Liver (tissue), 8 donors: ENCODE measurements at regions not wholly inside any gene's neighbourhood (a gene's known extent, or its start where the extent isn't known, plus 50 kb on each side); places are given as distances from the start of the nearest gene placed in this dataset.
A peak's percentile ranks its signal among the peaks of the same experiment; 100 is the strongest.

Source experiments
- DNase-seq: peaks from one replicate; pipeline ENCODE4 v3.0.0-alpha.2; 2017; ENCODE audit warnings: low spot score
- H3K27ac ChIP-seq, 2 donors: one replicate each; pipeline ENCODE4 v1.7.0; 2013; ENCODE audit warnings: inconsistent platforms in 2 of 2, low read length in 2 of 2, control low read depth in 1 of 2, low read depth in 1 of 2, mild to moderate bottlenecking in 1 of 2
- H3K27me3 ChIP-seq, 4 donors: one replicate each; pipeline versions ENCODE4 v1.6.1 to v1.7.0; 2013; ENCODE audit warnings: low read length in 3 of 4, inconsistent platforms in 1 of 4, mild to moderate bottlenecking in 1 of 4, moderate library complexity in 1 of 4; ENCODE audit not compliant: control insufficient read depth in 4 of 4, insufficient read depth in 4 of 4
- H3K36me3 ChIP-seq, 4 donors: one replicate each; pipeline versions ENCODE4 v1.6.1 to v1.7.0; 2013; ENCODE audit warnings: low read length in 3 of 4, mild to moderate bottlenecking in 3 of 4, low read depth in 1 of 4, moderate library complexity in 1 of 4; ENCODE audit not compliant: control insufficient read depth in 4 of 4, insufficient read depth in 3 of 4
- H3K4me1 ChIP-seq, 4 donors: one replicate each; pipeline versions ENCODE4 v1.6.1 to v1.7.0; 2013; ENCODE audit warnings: low read length in 3 of 4, mild to moderate bottlenecking in 3 of 4, moderate library complexity in 1 of 4; ENCODE audit not compliant: control insufficient read depth in 4 of 4, insufficient read depth in 4 of 4
- H3K4me3 ChIP-seq, 3 donors: one replicate each; pipeline versions ENCODE4 v1.6.1 to v1.7.0; 2013; ENCODE audit warnings: low read length in 3 of 3, control low read depth in 1 of 3, low read depth in 1 of 3, mild to moderate bottlenecking in 1 of 3
- H3K9ac ChIP-seq, 2 donors: one replicate each; pipeline ENCODE4 v1.7.0; 2013; ENCODE audit warnings: low read length in 2 of 2, mild to moderate bottlenecking in 2 of 2, moderate library complexity in 2 of 2, control low read depth in 1 of 2, low read depth in 1 of 2
- H3K9me3 ChIP-seq, 4 donors: one replicate each; pipeline versions ENCODE4 v1.6.1 to v1.7.0; 2013; ENCODE audit warnings: low read length in 3 of 4; ENCODE audit not compliant: control insufficient read depth in 4 of 4
- ATF3 ChIP-seq: IDR thresholded peaks from 2 replicates; pipeline ENCODE4 v1.6.1; 2016; ENCODE audit warnings: antibody characterized with exemption
- EGR1 ChIP-seq, 2 donors: IDR thresholded peaks; 2 replicates each; pipeline ENCODE4 v1.6.1; 2016 to 2018; ENCODE audit warnings: antibody characterized with exemption in 2 of 2, low read depth in 2 of 2
- FOXA1 ChIP-seq: IDR thresholded peaks from 2 replicates; pipeline ENCODE4 v1.6.1; 2016; ENCODE audit warnings: antibody characterized with exemption
- FOXA2 ChIP-seq: IDR thresholded peaks from 2 replicates; pipeline ENCODE4 v1.6.1; 2016; ENCODE audit warnings: antibody characterized with exemption
- GABPA ChIP-seq, 2 donors: IDR thresholded peaks in 1 of 2; conservative IDR thresholded peaks in 1 of 2; 2 replicates each; pipeline ENCODE4 v1.6.1; 2016; ENCODE audit warnings: antibody characterized with exemption in 2 of 2, mild to moderate bottlenecking in 1 of 2, moderate library complexity in 1 of 2
- HNF4A ChIP-seq, 2 donors: conservative IDR thresholded peaks; 2 replicates each; pipeline ENCODE4 v1.6.1; 2016; ENCODE audit warnings: antibody characterized with exemption in 2 of 2, mild to moderate bottlenecking in 2 of 2
- HNF4G ChIP-seq: IDR thresholded peaks from 2 replicates; pipeline ENCODE4 v1.6.1; 2016; ENCODE audit warnings: antibody characterized with exemption
- JUND ChIP-seq, 2 donors: IDR thresholded peaks; 2 replicates each; pipeline ENCODE4 v1.6.1; 2016; ENCODE audit warnings: antibody characterized with exemption in 2 of 2
- MAX ChIP-seq: IDR thresholded peaks from 2 replicates; pipeline ENCODE4 v1.6.1; 2016; ENCODE audit warnings: antibody characterized with exemption
- NR2F2 ChIP-seq: IDR thresholded peaks from 2 replicates; pipeline ENCODE4 v1.6.1; 2016; ENCODE audit warnings: antibody characterized with exemption
- RAD21 ChIP-seq, 2 donors: IDR thresholded peaks; 2 replicates each; pipeline ENCODE4 v1.6.1; 2016; ENCODE audit warnings: antibody characterized with exemption in 2 of 2, mild to moderate bottlenecking in 2 of 2
- RXRA ChIP-seq, 2 donors: IDR thresholded peaks; 2 replicates each; pipeline ENCODE4 v1.6.1; 2017 to 2018; ENCODE audit warnings: antibody characterized with exemption in 2 of 2, mild to moderate bottlenecking in 1 of 2
- SP1 ChIP-seq: IDR thresholded peaks from 2 replicates; pipeline ENCODE4 v1.6.1; 2018; ENCODE audit warnings: antibody characterized with exemption, mild to moderate bottlenecking
- TAF1 ChIP-seq: conservative IDR thresholded peaks from 2 replicates; pipeline ENCODE4 v1.6.1; 2016; ENCODE audit warnings: antibody characterized with exemption, mild to moderate bottlenecking
- YY1 ChIP-seq: IDR thresholded peaks from 2 replicates; pipeline ENCODE4 v1.6.1; 2016; ENCODE audit warnings: antibody characterized with exemption, mild to moderate bottlenecking
- WGBS: extraction: QIAGEN DNeasy Blood & Tissue Kit; methylation state at CpG from one replicate; pipeline ENCODE4 v1.1.7; 2013; 5-methylcytosine and 5-hydroxymethylcytosine counted together
- TF ChIP-seq, protein P1 (sequence below): IDR thresholded peaks from 2 replicates; pipeline ENCODE4 v1.6.1; 2016; ENCODE audit warnings: antibody characterized with exemption
- TF ChIP-seq, protein P2 (sequence below): fragments of 150-350 bp; IDR thresholded peaks from 2 replicates; pipeline ENCODE4 v1.5.1; 2017; ENCODE audit warnings: improper control_type of control experiment, low read depth, low read length; ENCODE audit not compliant: missing input control
- TF ChIP-seq, protein P3 (sequence below): IDR thresholded peaks from 2 replicates; pipeline ENCODE4 v1.6.1; 2016; ENCODE audit warnings: antibody characterized with exemption, mild to moderate bottlenecking
- donor health status: healthy.
- donor health status: healthy.
- donor health status: healthy.
- donor health status: healthy.
- donor health status: healthy.

DNA sequence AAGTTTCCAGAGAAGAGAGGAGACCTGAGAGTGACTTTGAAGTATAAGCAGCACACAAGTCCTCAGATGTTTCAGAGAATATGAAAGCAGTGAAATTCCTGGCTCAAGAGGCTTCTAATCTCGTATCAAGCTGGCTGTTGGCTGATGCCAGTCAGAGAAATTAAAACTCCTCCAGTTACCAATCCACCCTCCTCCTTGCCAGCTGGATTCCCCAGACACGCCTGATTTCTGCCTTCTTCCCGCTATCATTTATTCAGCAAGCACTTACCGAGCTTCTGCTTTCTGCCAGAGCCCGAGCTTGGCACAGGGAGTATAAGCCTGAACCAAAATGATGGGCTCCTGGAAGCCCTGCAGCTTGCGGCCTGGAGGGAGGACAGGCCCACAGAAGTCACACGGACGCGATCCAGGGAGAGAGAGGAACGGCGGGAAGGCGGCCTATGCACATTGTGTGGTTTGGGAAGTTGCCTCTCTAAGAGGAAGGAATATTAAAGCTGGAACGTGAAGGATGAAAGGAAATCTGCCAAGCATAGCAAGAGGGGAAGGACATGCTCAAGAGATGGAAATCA is 102.4 kb upstream of the TBL1X start:
- Histone ChIP-seq H3K9me3 (no peaks in the 10 kb centered on the region), H3K27ac (no peak overlapping the region), H3K9ac (no peak overlapping the region), H3K4me3 (no peak overlapping the region), H3K27me3 (no peaks in the 10 kb centered on the region), H3K36me3 (no peaks in the 10 kb centered on the region), H3K4me1 (no peaks in the 10 kb centered on the region)
- DNase-seq, result no peak
- TF ChIP-seq, protein P1, sequence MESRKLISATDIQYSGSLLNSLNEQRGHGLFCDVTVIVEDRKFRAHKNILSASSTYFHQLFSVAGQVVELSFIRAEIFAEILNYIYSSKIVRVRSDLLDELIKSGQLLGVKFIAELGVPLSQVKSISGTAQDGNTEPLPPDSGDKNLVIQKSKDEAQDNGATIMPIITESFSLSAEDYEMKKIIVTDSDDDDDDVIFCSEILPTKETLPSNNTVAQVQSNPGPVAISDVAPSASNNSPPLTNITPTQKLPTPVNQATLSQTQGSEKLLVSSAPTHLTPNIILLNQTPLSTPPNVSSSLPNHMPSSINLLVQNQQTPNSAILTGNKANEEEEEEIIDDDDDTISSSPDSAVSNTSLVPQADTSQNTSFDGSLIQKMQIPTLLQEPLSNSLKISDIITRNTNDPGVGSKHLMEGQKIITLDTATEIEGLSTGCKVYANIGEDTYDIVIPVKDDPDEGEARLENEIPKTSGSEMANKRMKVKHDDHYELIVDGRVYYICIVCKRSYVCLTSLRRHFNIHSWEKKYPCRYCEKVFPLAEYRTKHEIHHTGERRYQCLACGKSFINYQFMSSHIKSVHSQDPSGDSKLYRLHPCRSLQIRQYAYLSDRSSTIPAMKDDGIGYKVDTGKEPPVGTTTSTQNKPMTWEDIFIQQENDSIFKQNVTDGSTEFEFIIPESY, result no peak
- TF ChIP-seq TAF1 (no peak), RXRA (IDR thresholded peaks at IDR 0.05) (no peak), GABPA (IDR thresholded peaks at IDR 0.05 in 1 of 2, conservative IDR thresholded peaks at IDR 0.05 in 1 of 2) (no peak), FOXA2 (no peak), HNF4A (conservative IDR thresholded peaks at IDR 0.05) (no peak), RAD21 (IDR thresholded peaks at IDR 0.05) (no peak)
- WGBS, result 87% methylated on average over 13 of the region's 13 CpGs

DNA sequence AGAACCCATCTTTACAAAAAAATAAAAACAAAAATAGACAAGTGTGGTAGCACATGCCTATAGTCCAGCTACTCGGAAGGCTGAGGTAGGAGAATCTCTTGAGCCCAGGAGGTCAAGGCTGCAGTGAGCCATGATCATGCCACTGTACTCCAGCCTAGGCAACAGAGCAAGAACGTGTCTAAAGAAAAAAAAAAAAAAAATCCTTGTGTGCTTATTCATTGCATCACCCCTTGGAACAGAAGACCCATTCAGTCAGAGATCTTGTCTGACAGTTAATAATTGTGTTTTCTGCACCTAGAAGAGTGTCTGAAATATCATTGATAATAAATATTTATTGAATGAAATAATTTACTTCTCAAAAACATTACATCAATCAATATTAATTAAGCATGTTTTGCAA is 97.4 kb upstream of the TBL1X start:
- Histone ChIP-seq H3K4me1 (peaks cover 5 to 13% (median 12%) of the 10 kb centered on the region in 4 donors), H3K27me3 (no peaks in the 10 kb centered on the region), H3K9ac (no peak overlapping the region), H3K27ac (no peak overlapping the region), H3K36me3 (no peaks in the 10 kb centered on the region), H3K4me3 (no peak overlapping the region), H3K9me3 (no peaks in the 10 kb centered on the region)
- DNase-seq, result no peak
- TF ChIP-seq GABPA (IDR thresholded peaks at IDR 0.05 in 1 of 2, conservative IDR thresholded peaks at IDR 0.05 in 1 of 2) (no peak), HNF4A (conservative IDR thresholded peaks at IDR 0.05) (peak in 1 of 2 donors; percentile 27)
- 32% methylated on average over 2 of the region's 2 CpGs for WGBS

- no peak for DNase-seq
- no peak overlapping the region for H3K4me3 ChIP-seq
- H3K27me3 ChIP-seq, result no peaks in the 10 kb centered on the region
- peaks cover 5 to 13% (median 12%) of the 10 kb centered on the region in 4 donors for H3K4me1 ChIP-seq
- TF ChIP-seq EGR1 (IDR thresholded peaks at IDR 0.05; ENCODE audit: low read depth in 2 of 2) (peak in 1 of 2 donors; percentile 60), ATF3 (no peak), RAD21 (IDR thresholded peaks at IDR 0.05) (peak; percentile 39 to 44), RXRA (IDR thresholded peaks at IDR 0.05) (peak; percentile 78 to 82), HNF4G (peak; percentile 41), FOXA1 (no peak), NR2F2 (no peak), MAX (no peak), YY1 (peak; percentile 34), JUND (IDR thresholded peaks at IDR 0.05) (peak; percentile 16 to 24), TAF1 (no peak), SP1 (peak; percentile 90), HNF4A (conservative IDR thresholded peaks at IDR 0.05) (peak; percentile 87 to 88), FOXA2 (peak; percentile 32), GABPA (IDR thresholded peaks at IDR 0.05 in 1 of 2, conservative IDR thresholded peaks at IDR 0.05 in 1 of 2) (no peak)
- TF ChIP-seq, protein P1, result peak; percentile 21
- TF ChIP-seq, protein P2, sequence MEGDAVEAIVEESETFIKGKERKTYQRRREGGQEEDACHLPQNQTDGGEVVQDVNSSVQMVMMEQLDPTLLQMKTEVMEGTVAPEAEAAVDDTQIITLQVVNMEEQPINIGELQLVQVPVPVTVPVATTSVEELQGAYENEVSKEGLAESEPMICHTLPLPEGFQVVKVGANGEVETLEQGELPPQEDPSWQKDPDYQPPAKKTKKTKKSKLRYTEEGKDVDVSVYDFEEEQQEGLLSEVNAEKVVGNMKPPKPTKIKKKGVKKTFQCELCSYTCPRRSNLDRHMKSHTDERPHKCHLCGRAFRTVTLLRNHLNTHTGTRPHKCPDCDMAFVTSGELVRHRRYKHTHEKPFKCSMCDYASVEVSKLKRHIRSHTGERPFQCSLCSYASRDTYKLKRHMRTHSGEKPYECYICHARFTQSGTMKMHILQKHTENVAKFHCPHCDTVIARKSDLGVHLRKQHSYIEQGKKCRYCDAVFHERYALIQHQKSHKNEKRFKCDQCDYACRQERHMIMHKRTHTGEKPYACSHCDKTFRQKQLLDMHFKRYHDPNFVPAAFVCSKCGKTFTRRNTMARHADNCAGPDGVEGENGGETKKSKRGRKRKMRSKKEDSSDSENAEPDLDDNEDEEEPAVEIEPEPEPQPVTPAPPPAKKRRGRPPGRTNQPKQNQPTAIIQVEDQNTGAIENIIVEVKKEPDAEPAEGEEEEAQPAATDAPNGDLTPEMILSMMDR, result no peak
- TF ChIP-seq, protein P3, sequence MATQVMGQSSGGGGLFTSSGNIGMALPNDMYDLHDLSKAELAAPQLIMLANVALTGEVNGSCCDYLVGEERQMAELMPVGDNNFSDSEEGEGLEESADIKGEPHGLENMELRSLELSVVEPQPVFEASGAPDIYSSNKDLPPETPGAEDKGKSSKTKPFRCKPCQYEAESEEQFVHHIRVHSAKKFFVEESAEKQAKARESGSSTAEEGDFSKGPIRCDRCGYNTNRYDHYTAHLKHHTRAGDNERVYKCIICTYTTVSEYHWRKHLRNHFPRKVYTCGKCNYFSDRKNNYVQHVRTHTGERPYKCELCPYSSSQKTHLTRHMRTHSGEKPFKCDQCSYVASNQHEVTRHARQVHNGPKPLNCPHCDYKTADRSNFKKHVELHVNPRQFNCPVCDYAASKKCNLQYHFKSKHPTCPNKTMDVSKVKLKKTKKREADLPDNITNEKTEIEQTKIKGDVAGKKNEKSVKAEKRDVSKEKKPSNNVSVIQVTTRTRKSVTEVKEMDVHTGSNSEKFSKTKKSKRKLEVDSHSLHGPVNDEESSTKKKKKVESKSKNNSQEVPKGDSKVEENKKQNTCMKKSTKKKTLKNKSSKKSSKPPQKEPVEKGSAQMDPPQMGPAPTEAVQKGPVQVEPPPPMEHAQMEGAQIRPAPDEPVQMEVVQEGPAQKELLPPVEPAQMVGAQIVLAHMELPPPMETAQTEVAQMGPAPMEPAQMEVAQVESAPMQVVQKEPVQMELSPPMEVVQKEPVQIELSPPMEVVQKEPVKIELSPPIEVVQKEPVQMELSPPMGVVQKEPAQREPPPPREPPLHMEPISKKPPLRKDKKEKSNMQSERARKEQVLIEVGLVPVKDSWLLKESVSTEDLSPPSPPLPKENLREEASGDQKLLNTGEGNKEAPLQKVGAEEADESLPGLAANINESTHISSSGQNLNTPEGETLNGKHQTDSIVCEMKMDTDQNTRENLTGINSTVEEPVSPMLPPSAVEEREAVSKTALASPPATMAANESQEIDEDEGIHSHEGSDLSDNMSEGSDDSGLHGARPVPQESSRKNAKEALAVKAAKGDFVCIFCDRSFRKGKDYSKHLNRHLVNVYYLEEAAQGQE, result peak; percentile 49
- no peaks in the 10 kb centered on the region for H3K36me3 ChIP-seq
- WGBS, result 34% methylated on average over 6 of the region's 6 CpGs
- peak overlapping the region in 1 of 2 donors; percentile 7 for H3K9ac ChIP-seq
- peak overlapping the region; percentile 51 to 79 for H3K27ac ChIP-seq
- H3K9me3 ChIP-seq, result no peaks in the 10 kb centered on the region
Measured at GRCh38 chrX:9368262-9368661, 96.6 kb upstream of the TBL1X start.
